Body of pancreas (tissue), 4 donors: ENCODE measurements at regions not wholly inside any gene's neighbourhood (a gene's known extent, or its start where the extent isn't known, plus 50 kb on each side); places are given as distances from the start of the nearest gene placed in this dataset.

Experiments
- ATAC-seq: fragments of 150-250 bp; one replicate; pipeline ENCODE4 v1.9.1; 2016
- DNase-seq, 4 donors: peaks; one replicate each; pipeline ENCODE4 v3.0.0-alpha.2; 2019
- H3K27ac ChIP-seq, 4 donors: fragments of 200-600 bp; sonication (generic); 1 replicate in 3 of 4; 2 replicates in 1 of 4; pipeline versions ENCODE4 v1.5.1 to v1.6.1; 2016 to 2019; ENCODE audit warnings: mild to moderate bottlenecking in 1 of 4, mixed read lengths in 1 of 4, moderate library complexity in 1 of 4
- H3K27me3 ChIP-seq, 2 donors: fragments of 200-600 bp; sonication (generic); one replicate each; pipeline ENCODE4 v1.6.0; 2016; ENCODE audit warnings: mild to moderate bottlenecking in 1 of 2
- H3K36me3 ChIP-seq, 2 donors: fragments of 200-600 bp; sonication (generic); replicated peaks in 1 of 2; 2 replicates each; pipeline ENCODE4 v1.5.1; 2016; ENCODE audit warnings: low read depth in 2 of 2; ENCODE audit not compliant: insufficient read depth in 1 of 2
- H3K4me1 ChIP-seq: fragments of 200-600 bp; sonication (generic); one replicate; pipeline ENCODE4 v1.6.0; 2016
- H3K4me3 ChIP-seq, 2 donors: fragments of 200-600 bp; sonication (generic); 1 replicate in 1 of 2; 2 replicates in 1 of 2; pipeline ENCODE4 v1.5.1; 2016 to 2019
- H3K9me3 ChIP-seq, 3 donors: fragments of 200-600 bp; sonication (generic); 1 replicate in 2 of 3; 2 replicates in 1 of 3; pipeline ENCODE4 v1.5.1; 2016
- CTCF ChIP-seq, 7 experiments: fragments of 450-650 bp in 4 of 7; fragments of 200-600 bp in 3 of 7; sonication (generic) in 3 of 7; IDR thresholded peaks; one replicate each; pipeline ENCODE4 v1.5.1; 2016 to 2019; ENCODE audit warnings: antibody characterized with exemption in 7 of 7
- POLR2A ChIP-seq, 3 donors: fragments of 450-650 bp; IDR thresholded peaks; one replicate each; pipeline ENCODE4 v1.6.1; 2016; ENCODE audit warnings: antibody characterized with exemption in 3 of 3, mild to moderate bottlenecking in 2 of 3
- WGBS, 2 donors: methylation state at CpG; one replicate each; pipeline ENCODE4 v1.1.5; 2017; 5-methylcytosine and 5-hydroxymethylcytosine counted together
- intact Hi-C: fragments of 100-400 bp; cut with DNase I; formaldehyde crosslinking; loops from one replicate; pipeline ENCODE4 v1.15.1; 2023

GRCh38 chr13:72186730-72187422 is 319.9 kb upstream of the DACH1 start:
- no peak for TF ChIP-seq POLR2A (IDR thresholded peaks at IDR 0.05)
- no peaks in the 10 kb centered on the region for H3K27me3 ChIP-seq
- ATAC-seq (peak; percentile 69), DNase-seq (peak in 3 of 4 donors; percentile 13 to 44 (median 22))
- no peaks in the 10 kb centered on the region for H3K9me3 ChIP-seq
- no peak overlapping the region for H3K4me3 ChIP-seq
- H3K36me3 ChIP-seq = no peaks in the 10 kb centered on the region
- no peak overlapping the region for H3K27ac ChIP-seq
- intact Hi-C loops = no loop called here
- 38 to 39% methylated on average over 6 to 7 of the region's 7 CpGs for WGBS, 2 donors
- peaks cover 9% of the 10 kb centered on the region for H3K4me1 ChIP-seq

GRCh38 chr13:72185776-72186175 is 318.8 kb upstream of the DACH1 start:
- no peak overlapping the region for H3K4me3 ChIP-seq
- no peaks in the 10 kb centered on the region for H3K27me3 ChIP-seq
- ATAC-seq (no peak), DNase-seq (no peak)
- TF ChIP-seq POLR2A (IDR thresholded peaks at IDR 0.05) = no peak
- TF ChIP-seq CTCF (IDR thresholded peaks at IDR 0.05) = no peak
- intact Hi-C loops = no loop called here
- no peaks in the 10 kb centered on the region for H3K9me3 ChIP-seq
- no peaks in the 10 kb centered on the region for H3K36me3 ChIP-seq
- H3K4me1 ChIP-seq = peaks cover 13% of the 10 kb centered on the region
- no peak overlapping the region for H3K27ac ChIP-seq

GRCh38 chr13:72181661-72182060 is 314.7 kb upstream of the DACH1 start:
- no peaks in the 10 kb centered on the region for H3K36me3 ChIP-seq
- H3K27ac ChIP-seq = no peak overlapping the region
- H3K27me3 ChIP-seq = no peaks in the 10 kb centered on the region
- intact Hi-C loops = no loop called here
- WGBS, 2 donors = 80% methylated on average over 2 of the region's 2 CpGs
- H3K4me3 ChIP-seq = no peak overlapping the region
- TF ChIP-seq POLR2A (IDR thresholded peaks at IDR 0.05) (no peak), CTCF (IDR thresholded peaks at IDR 0.05) (no peak)
- DNase-seq (no peak), ATAC-seq (no peak)
- no peaks in the 10 kb centered on the region for H3K9me3 ChIP-seq
- peaks cover 17% of the 10 kb centered on the region for H3K4me1 ChIP-seq

GRCh38 chr13:72180253-72180952 is 313.4 kb upstream of the DACH1 start:
- Histone ChIP-seq H3K4me1 (peaks cover 14% of the 10 kb centered on the region), H3K9me3 (no peaks in the 10 kb centered on the region), H3K27me3 (no peaks in the 10 kb centered on the region), H3K27ac (peak overlapping the region in 1 of 4 donors; percentile 30), H3K36me3 (no peaks in the 10 kb centered on the region), H3K4me3 (no peak overlapping the region)
- peak; percentile 45 to 76 (median 66) for DNase-seq
- WGBS, 2 donors = 43 to 51% methylated on average over 7 of the region's 7 CpGs
- TF ChIP-seq POLR2A (IDR thresholded peaks at IDR 0.05) = no peak
- TF ChIP-seq CTCF (IDR thresholded peaks at IDR 0.05) = peak in 1 of 7 experiments; percentile 13
- intact Hi-C loops = no loop called here
- ATAC-seq = peak; percentile 91

- no peaks in the 10 kb centered on the region for H3K9me3 ChIP-seq
- H3K4me3 ChIP-seq = no peak overlapping the region
- no peak for DNase-seq
- TF ChIP-seq CTCF (IDR thresholded peaks at IDR 0.05) = no peak
- TF ChIP-seq POLR2A (IDR thresholded peaks at IDR 0.05) = no peak
- H3K27me3 ChIP-seq = no peaks in the 10 kb centered on the region
- H3K36me3 ChIP-seq = no peaks in the 10 kb centered on the region
- H3K27ac ChIP-seq = no peak overlapping the region
- intact Hi-C loops = no loop called here
- WGBS, 2 donors = 40 to 49% methylated on average over 2 of the region's 2 CpGs
- no peak for ATAC-seq
- H3K4me1 ChIP-seq = no peaks in the 10 kb centered on the region
Observed at GRCh38 chr13:72174549-72174948, 307.5 kb upstream of the DACH1 start.
